GM10266 (cell line): ENCODE measurements at regions not wholly inside any gene's neighbourhood (a gene's known extent, or its start where the extent isn't known, plus 50 kb on each side); places are given as distances from the start of the nearest gene placed in this dataset.

ENCODE experiments used
- DNase-seq: peaks from one replicate; pipeline ENCODE4 v3.0.0; 2012; ENCODE audit errors: extremely low spot score
- CTCF ChIP-seq: IDR thresholded peaks from 2 replicates; pipeline ENCODE4 v1.5.1; 2012; ENCODE audit warnings: mild to moderate bottlenecking, low read depth; ENCODE audit not compliant: control insufficient read depth, insufficient read depth; ENCODE audit errors: missing control alignments

GRCh38 chr10:21069929-21070700 is 173.0 kb upstream of the NEBL start:
- TF ChIP-seq CTCF, result no peak
- no peak for DNase-seq

GRCh38 chr10:21069278-21069677 is 172.2 kb upstream of the NEBL start:
- TF ChIP-seq CTCF, result no peak
- no peak for DNase-seq

GRCh38 chr10:21068026-21068656 is 171.0 kb upstream of the NEBL start:
- no peak for DNase-seq
- no peak for TF ChIP-seq CTCF

- no peak for DNase-seq
- no peak for TF ChIP-seq CTCF
Measured at GRCh38 chr10:21065621-21066248, 168.6 kb upstream of the NEBL start.

- no peak for TF ChIP-seq CTCF
- no peak for DNase-seq
Measured at GRCh38 chr10:21061982-21062381, 164.9 kb upstream of the NEBL start.

- no peak for TF ChIP-seq CTCF
- DNase-seq, result no peak
Measured at GRCh38 chr10:21061184-21061583, 164.1 kb upstream of the NEBL start.

GRCh38 chr10:21060626-21061025 is 163.5 kb upstream of the NEBL start:
- DNase-seq, result no peak
- no peak for TF ChIP-seq CTCF
